GM18502 (cell line): ENCODE measurements at regions not wholly inside any gene's neighbourhood (a gene's known extent, or its start where the extent isn't known, plus 50 kb on each side); places are given as distances from the start of the nearest gene placed in this dataset.
A peak's percentile ranks its signal among the peaks of the same experiment; 100 is the strongest.

Source experiments
- ATAC-seq: cut with Tn5 transposase; IDR thresholded peaks from one replicate; pipeline ENCODE4 v1.9.1; 2021; ENCODE audit warnings: mild to moderate bottlenecking; ENCODE audit not compliant: unreplicated experiment, poor library complexity

- ATAC-seq = no peak
These were observed 78.0 kb upstream of the SSTR1 start for GRCh38 chr14:38129705-38130104.

GRCh38 chr14:38134416-38135030 lies 73.2 kb upstream of the SSTR1 start:
- ATAC-seq = no peak

DNA sequence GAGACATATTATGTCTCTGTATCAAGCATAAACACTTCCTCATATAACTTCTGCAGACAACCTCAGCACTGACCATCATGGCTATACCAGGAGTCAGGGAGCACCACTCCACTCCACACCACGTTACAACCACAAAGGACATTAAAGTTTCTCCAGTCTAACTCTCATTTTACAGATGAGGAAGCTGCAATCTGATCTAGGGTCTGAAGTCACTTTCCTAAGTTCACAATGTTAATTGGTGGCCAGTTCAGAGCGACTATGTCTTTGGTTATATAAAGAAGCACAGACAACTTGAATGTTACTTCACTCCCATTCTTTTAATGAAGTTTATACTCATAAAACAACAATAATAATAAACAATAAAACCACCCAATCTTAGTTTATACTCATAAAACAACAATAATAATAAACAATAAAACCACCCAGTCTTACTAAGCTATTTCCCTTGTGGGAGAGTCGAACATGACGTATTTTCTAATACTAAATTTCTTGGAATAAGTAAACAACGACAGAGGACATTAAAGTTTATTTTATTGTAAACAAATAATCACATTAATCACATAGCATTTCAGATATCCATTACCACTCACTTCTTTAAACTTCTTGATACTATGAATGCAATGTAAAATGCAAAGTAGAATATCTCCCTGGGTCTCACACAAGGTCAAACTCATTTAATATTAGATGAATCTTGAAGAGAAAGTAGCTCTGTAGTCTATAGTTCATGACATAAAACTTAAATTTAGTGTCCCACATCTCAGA lies 72.4 kb upstream of the SSTR1 start:
- no peak for ATAC-seq

DNA sequence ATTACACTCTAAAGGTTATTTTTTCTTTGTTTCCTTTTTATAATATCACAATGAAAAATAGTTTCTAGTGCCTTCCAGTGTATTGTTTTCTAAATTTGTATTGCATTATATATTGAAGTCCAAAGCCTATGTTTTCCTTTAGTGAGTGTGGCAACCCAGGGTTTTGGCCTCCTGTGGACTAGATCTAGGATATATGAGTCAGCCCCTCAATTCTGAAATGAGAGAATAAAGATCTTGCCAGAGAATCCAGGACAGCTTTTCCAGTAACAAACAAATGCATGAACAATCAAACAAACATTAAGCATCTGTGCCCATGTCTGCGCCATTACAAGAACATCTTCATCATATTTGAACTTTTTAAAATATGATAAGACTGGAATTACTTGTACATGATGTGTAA lies 70.7 kb upstream of the SSTR1 start:
- no peak for ATAC-seq

DNA sequence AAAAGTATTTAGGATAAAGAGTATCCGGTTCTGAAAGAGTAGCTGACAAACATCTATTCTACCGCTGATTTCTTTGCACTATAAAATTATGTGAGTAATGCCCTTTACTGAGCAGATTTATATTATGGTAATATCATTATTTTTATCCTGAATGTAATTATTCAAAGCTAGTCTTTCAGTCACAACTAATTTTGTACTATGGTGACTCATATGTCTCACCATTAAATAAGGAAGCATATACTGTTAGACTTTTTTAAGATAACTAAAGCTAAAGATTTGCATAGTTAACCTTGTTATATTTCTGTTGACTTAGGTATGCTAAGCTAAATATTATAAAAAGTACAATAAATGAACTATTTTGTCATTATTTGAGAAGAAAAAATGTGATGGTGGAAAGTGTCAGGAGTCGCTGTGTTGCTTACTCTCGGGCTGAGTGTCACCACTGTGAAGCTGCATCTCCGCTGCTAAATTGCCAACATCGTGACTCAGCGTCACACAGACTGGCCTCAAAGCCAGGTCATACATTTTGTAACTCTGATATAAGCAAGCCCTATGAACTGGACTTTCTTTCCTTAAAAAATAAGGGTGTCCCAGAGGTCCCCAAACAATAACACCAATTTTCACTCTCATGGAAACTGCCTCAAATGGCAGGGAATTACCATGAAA lies 69.1 kb upstream of the SSTR1 start:
- ATAC-seq = peak; percentile 64

GRCh38 chr14:38139926-38140325 lies 67.8 kb upstream of the SSTR1 start:
- ATAC-seq = no peak

GRCh38 chr14:38143170-38143569 lies 64.5 kb upstream of the SSTR1 start:
- ATAC-seq = no peak

GRCh38 chr14:38143659-38144505 lies 63.8 kb upstream of the SSTR1 start:
- ATAC-seq = no peak

DNA sequence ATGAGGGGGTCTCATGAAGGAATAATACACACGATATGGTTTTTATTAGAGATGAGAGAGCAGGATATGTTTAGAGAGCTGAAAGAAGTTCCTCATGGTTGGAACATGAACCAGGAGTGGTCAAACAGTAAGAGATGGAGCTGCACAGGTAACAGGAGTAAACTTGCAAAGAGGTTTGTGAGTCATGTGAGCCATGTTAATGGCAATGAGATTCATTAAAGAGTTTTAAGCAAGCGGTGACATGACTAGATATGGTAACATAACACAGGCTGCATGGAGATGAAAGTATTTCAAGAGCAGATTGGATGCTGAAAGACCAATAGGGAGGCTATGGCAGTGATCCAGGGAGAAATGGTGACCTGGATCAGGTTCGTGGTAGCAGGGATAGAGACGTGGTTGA lies 62.6 kb upstream of the SSTR1 start:
- no peak for ATAC-seq

GRCh38 chr14:38150075-38150474 lies 57.6 kb upstream of the SSTR1 start:
- no peak for ATAC-seq
